ENCODE measurements at regions not wholly inside any gene's neighbourhood (a gene's known extent, or its start where the extent isn't known, plus 50 kb on each side); places are given as distances from the start of the nearest gene placed in this dataset.

DNA sequence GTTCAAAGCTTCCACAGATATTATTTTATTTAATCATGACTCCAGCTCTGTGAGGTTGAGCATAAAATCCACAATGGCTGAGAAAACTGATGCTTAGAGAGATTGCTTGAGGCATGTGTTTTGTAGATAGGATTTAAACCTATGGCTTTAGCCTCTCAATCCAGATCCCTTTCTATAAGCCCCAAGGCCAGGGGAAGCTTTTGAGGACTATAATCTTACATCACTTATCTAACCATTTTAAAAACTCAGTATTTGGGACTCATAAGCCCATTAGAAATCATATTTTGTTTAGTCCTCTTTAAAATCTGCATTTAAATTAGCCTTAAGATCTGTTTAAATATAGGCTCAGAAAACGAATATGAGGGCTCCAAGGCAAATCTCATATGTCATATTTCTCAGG, 135.4 kb upstream of the SERPINE2 start:
- Histone ChIP-seq H3K36me3 (replicated peaks; ENCODE audit: insufficient read depth, low read depth) (no peaks in the 10 kb centered on the region), H3K27ac (no peak overlapping the region), H3K9me2 (replicated peaks; ENCODE audit: insufficient read depth) (no peaks in the 10 kb centered on the region), H3K27me3 (no peaks in the 10 kb centered on the region), H3K4me3 (no peak overlapping the region), H3K4me2 (no peak overlapping the region), H4K20me1 (ENCODE audit: insufficient read depth, poor library complexity, severe bottlenecking) (no peaks in the 10 kb centered on the region), H3K9me3 (ENCODE audit: low read depth) (no peaks in the 10 kb centered on the region), H3K4me1 (ENCODE audit: insufficient read depth) (no peaks in the 10 kb centered on the region), H2AFZ (no peak overlapping the region), H3K79me2 (no peaks in the 10 kb centered on the region)
- TF ChIP-seq, protein P1, sequence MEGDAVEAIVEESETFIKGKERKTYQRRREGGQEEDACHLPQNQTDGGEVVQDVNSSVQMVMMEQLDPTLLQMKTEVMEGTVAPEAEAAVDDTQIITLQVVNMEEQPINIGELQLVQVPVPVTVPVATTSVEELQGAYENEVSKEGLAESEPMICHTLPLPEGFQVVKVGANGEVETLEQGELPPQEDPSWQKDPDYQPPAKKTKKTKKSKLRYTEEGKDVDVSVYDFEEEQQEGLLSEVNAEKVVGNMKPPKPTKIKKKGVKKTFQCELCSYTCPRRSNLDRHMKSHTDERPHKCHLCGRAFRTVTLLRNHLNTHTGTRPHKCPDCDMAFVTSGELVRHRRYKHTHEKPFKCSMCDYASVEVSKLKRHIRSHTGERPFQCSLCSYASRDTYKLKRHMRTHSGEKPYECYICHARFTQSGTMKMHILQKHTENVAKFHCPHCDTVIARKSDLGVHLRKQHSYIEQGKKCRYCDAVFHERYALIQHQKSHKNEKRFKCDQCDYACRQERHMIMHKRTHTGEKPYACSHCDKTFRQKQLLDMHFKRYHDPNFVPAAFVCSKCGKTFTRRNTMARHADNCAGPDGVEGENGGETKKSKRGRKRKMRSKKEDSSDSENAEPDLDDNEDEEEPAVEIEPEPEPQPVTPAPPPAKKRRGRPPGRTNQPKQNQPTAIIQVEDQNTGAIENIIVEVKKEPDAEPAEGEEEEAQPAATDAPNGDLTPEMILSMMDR (IDR thresholded peaks at IDR 0.05; ENCODE audit: poor library complexity) = no peak
- no peak for TF ChIP-seq EZH2phosphoT487 (IDR thresholded peaks at IDR 0.05; ENCODE audit: low read depth, severe bottlenecking, unreplicated experiment)
- 78% methylated on average over 1 of the region's 1 CpG for WGBS (ENCODE audit: low lambda C conversion rate, missing lambda C conversion rate)
- no peak for DNase-seq (ENCODE audit: low spot score)

DNA sequence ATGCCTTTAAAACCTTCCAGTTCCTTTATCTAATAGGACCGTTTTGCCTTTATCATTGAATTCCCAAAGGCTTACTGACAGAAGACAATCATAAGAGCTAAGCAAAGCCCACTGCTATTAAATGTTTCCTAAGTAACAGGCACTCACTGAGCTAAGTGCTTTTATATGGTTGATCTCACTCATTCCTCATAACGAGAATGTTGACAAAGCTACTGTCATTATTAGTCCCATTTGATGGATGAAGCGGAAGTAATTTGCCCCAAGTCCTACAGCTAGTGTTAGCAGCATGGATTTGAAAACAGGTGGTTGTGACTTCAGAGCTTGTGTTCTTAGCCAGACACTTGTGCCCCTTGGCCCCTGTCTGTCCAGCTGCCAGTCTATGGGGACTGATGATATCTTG, 134.8 kb upstream of the SERPINE2 start:
- H3K4me2 ChIP-seq = no peak overlapping the region
- H3K79me2 ChIP-seq = no peaks in the 10 kb centered on the region
- H3K27ac ChIP-seq = no peak overlapping the region
- no peaks in the 10 kb centered on the region for H3K9me3 ChIP-seq (ENCODE audit: low read depth)
- H3K4me3 ChIP-seq = no peak overlapping the region
- no peaks in the 10 kb centered on the region for H3K27me3 ChIP-seq
- no peaks in the 10 kb centered on the region for H3K4me1 ChIP-seq (ENCODE audit: insufficient read depth)
- no peak for DNase-seq (ENCODE audit: low spot score)
- WGBS (ENCODE audit: low lambda C conversion rate, missing lambda C conversion rate) = 55% methylated on average over 3 of the region's 3 CpGs
- no peak for TF ChIP-seq EZH2phosphoT487 (IDR thresholded peaks at IDR 0.05; ENCODE audit: low read depth, severe bottlenecking, unreplicated experiment)
- TF ChIP-seq, protein P1 (IDR thresholded peaks at IDR 0.05; ENCODE audit: poor library complexity) = no peak
- TF ChIP-seq EZH2 (IDR thresholded peaks at IDR 0.05; ENCODE audit: borderline replicate concordance) = no peak
- no peaks in the 10 kb centered on the region for H4K20me1 ChIP-seq (ENCODE audit: insufficient read depth, poor library complexity, severe bottlenecking)
- H3K9me2 ChIP-seq (replicated peaks; ENCODE audit: insufficient read depth) = no peaks in the 10 kb centered on the region
- no peaks in the 10 kb centered on the region for H3K36me3 ChIP-seq (replicated peaks; ENCODE audit: insufficient read depth, low read depth)
- H2AFZ ChIP-seq = no peak overlapping the region

DNA sequence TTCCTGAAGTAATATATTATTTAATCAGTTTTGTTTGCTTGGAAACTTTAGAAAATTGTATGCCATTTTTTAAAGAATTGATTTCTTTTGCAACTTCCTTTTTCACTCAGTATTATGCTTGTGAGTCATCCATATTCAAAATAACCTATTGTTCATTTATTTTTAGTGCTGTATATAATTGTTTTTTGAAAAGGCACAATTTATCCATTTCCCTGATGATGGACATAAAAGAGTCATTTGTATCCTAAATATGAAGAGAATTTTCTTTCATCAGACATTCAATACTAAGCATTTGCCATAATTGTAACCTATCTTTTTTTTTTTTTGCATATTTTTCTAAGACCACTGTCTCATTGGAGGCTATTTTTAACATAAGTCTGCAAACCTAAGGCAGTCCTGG, 134.1 kb upstream of the SERPINE2 start:
- H3K4me3 ChIP-seq = no peak overlapping the region
- no peak for TF ChIP-seq EZH2 (IDR thresholded peaks at IDR 0.05; ENCODE audit: borderline replicate concordance)
- TF ChIP-seq, protein P1 (IDR thresholded peaks at IDR 0.05; ENCODE audit: poor library complexity) = no peak
- TF ChIP-seq EZH2phosphoT487 (IDR thresholded peaks at IDR 0.05; ENCODE audit: low read depth, severe bottlenecking, unreplicated experiment) = no peak
- no peak for DNase-seq (ENCODE audit: low spot score)

DNA sequence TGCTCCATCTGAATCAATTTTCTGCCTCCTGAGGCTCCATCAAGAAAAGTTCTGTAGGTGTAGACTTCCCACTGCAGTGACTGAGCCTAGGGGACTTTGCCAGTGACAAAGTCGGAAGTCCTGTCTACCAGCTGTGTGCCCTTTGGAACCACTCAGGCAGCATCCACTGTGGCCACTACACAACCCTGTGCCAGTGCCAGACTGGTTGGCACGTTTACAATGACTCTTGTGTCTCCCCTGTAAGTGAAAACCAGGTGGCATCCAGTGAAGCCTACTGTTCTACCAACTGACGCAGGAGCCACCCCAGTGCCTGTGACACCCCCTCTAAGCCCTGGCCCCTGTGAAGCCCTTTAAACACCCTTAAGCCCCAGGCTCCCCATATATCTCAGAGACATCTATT, 132.1 kb upstream of the SERPINE2 start:
- H3K4me2 ChIP-seq = no peak overlapping the region
- no peaks in the 10 kb centered on the region for H3K27me3 ChIP-seq
- H3K79me2 ChIP-seq = no peaks in the 10 kb centered on the region
- H3K4me1 ChIP-seq (ENCODE audit: insufficient read depth) = no peaks in the 10 kb centered on the region
- no peak for DNase-seq (ENCODE audit: low spot score)
- no peaks in the 10 kb centered on the region for H3K9me2 ChIP-seq (replicated peaks; ENCODE audit: insufficient read depth)
- H3K4me3 ChIP-seq = no peak overlapping the region
- TF ChIP-seq EZH2phosphoT487 (IDR thresholded peaks at IDR 0.05; ENCODE audit: low read depth, severe bottlenecking, unreplicated experiment) = no peak
- no peak for TF ChIP-seq EZH2 (IDR thresholded peaks at IDR 0.05; ENCODE audit: borderline replicate concordance)
- TF ChIP-seq, protein P1 (IDR thresholded peaks at IDR 0.05; ENCODE audit: poor library complexity) = no peak
- H3K9me3 ChIP-seq (ENCODE audit: low read depth) = no peaks in the 10 kb centered on the region
- no peaks in the 10 kb centered on the region for H3K36me3 ChIP-seq (replicated peaks; ENCODE audit: insufficient read depth, low read depth)
- no peaks in the 10 kb centered on the region for H4K20me1 ChIP-seq (ENCODE audit: insufficient read depth, poor library complexity, severe bottlenecking)
- H3K27ac ChIP-seq = no peak overlapping the region
- 88% methylated on average over 3 of the region's 3 CpGs for WGBS (ENCODE audit: low lambda C conversion rate, missing lambda C conversion rate)
- H2AFZ ChIP-seq = no peak overlapping the region

More for the DNA sequence above, 134.1 kb upstream of the SERPINE2 start:
- no peak overlapping the region for H3K27ac ChIP-seq
- no peaks in the 10 kb centered on the region for H4K20me1 ChIP-seq (ENCODE audit: insufficient read depth, poor library complexity, severe bottlenecking)
- no peaks in the 10 kb centered on the region for H3K4me1 ChIP-seq (ENCODE audit: insufficient read depth)
- no peak overlapping the region for H2AFZ ChIP-seq
- no peaks in the 10 kb centered on the region for H3K9me3 ChIP-seq (ENCODE audit: low read depth)
- no peaks in the 10 kb centered on the region for H3K9me2 ChIP-seq (replicated peaks; ENCODE audit: insufficient read depth)
- H3K36me3 ChIP-seq (replicated peaks; ENCODE audit: insufficient read depth, low read depth) = no peaks in the 10 kb centered on the region
- no peaks in the 10 kb centered on the region for H3K27me3 ChIP-seq
- no peak overlapping the region for H3K4me2 ChIP-seq
- H3K79me2 ChIP-seq = no peaks in the 10 kb centered on the region

Data from hepatocyte (in vitro differentiated cells).